ENCODE measurements at regions not wholly inside any gene's neighbourhood (a gene's known extent, or its start where the extent isn't known, plus 50 kb on each side); places are given as distances from the start of the nearest gene placed in this dataset.

GRCh38 chr12:61915420-61915819, 344.8 kb upstream of the USP15 start:
- Mint-ChIP-seq H3K9me3 (no peaks in the 10 kb centered on the region), H3K27me3 (ENCODE audit: low read depth) (no peaks in the 10 kb centered on the region), H3K27ac (no peak overlapping the region), H3K4me1 (ENCODE audit: low read depth) (no peaks in the 10 kb centered on the region), H3K36me3 (ENCODE audit: low read depth) (no peaks in the 10 kb centered on the region), H3K4me3 (no peak overlapping the region)

DNA sequence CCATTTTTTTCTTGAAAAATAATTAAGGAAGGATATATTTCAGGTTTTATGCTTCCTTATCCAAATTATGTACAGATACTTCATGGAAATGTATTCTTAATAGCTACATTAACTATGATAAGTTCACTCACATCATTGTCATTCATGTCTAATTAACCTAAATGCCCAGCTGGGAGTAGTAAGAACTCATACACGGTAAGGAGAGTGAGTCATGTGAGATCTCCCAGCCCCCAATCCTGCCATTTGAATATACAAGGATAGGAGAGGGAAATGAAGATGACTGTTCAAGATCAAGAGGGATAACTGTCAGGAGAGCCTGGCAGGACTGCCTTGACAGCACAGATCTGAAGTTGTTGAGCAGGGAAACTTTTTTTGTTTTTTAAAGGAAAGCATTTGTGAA, 343.4 kb upstream of the USP15 start:
- Mint-ChIP-seq H3K4me3 (no peak overlapping the region), H3K9me3 (no peaks in the 10 kb centered on the region), H3K27me3 (ENCODE audit: low read depth) (no peaks in the 10 kb centered on the region), H3K4me1 (ENCODE audit: low read depth) (no peaks in the 10 kb centered on the region), H3K27ac (no peak overlapping the region), H3K36me3 (ENCODE audit: low read depth) (no peaks in the 10 kb centered on the region)

DNA sequence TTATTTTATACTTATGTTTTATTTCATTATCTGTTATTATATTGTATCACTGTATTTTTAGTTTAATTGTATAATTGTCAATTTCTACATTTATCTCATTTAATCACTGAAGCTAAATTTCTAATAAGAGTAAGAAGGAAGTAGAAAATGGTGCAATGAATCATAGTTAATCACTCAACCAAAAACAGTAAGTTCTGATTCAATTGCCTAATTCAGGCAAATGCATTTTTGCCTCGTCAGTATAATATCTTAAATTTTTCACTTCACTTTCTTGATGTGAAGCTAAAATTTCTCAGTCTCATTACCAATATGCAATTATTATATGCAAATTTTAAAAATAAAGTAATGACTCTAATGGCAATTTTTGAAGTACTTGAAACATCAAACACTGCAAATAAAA, 340.5 kb upstream of the USP15 start:
- no peak overlapping the region for H3K4me3 Mint-ChIP-seq
- no peaks in the 10 kb centered on the region for H3K36me3 Mint-ChIP-seq (ENCODE audit: low read depth)
- peaks cover 4% of the 10 kb centered on the region for H3K9me3 Mint-ChIP-seq
- H3K4me1 Mint-ChIP-seq (ENCODE audit: low read depth) = no peaks in the 10 kb centered on the region
- H3K27me3 Mint-ChIP-seq (ENCODE audit: low read depth) = no peaks in the 10 kb centered on the region
- no peak overlapping the region for H3K27ac Mint-ChIP-seq

- no peak overlapping the region for H3K4me3 Mint-ChIP-seq
- H3K4me1 Mint-ChIP-seq (ENCODE audit: low read depth) = no peaks in the 10 kb centered on the region
- H3K36me3 Mint-ChIP-seq (ENCODE audit: low read depth) = no peaks in the 10 kb centered on the region
- no peak overlapping the region for H3K27ac Mint-ChIP-seq
- peaks cover 6% of the 10 kb centered on the region for H3K9me3 Mint-ChIP-seq
- no peaks in the 10 kb centered on the region for H3K27me3 Mint-ChIP-seq (ENCODE audit: low read depth)
These were observed 340.0 kb upstream of the USP15 start for GRCh38 chr12:61920230-61920629.

- Mint-ChIP-seq H3K27ac (no peak overlapping the region), H3K4me1 (ENCODE audit: low read depth) (no peaks in the 10 kb centered on the region), H3K4me3 (no peak overlapping the region), H3K36me3 (ENCODE audit: low read depth) (no peaks in the 10 kb centered on the region), H3K27me3 (ENCODE audit: low read depth) (no peaks in the 10 kb centered on the region), H3K9me3 (peaks cover 9% of the 10 kb centered on the region)
These were observed 337.1 kb upstream of the USP15 start for GRCh38 chr12:61923152-61923551.

DNA sequence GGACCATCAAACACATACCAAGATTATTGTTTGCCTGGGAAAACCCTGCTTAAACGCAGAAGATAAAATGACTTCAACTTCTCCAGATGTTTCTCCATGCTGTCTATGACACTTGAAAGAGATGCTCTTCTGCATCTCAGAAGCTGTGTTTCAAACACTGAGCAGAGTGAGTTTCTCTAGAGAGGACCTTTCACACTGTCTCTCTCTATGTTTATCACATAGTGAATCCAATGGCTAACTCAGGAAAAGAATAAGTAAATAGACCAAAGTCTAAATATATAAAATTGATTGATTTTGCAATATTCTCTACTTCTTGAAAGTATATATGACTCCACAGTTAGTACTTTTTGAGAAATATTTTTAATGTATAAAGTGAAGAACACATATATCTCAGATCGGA, 325.6 kb upstream of the USP15 start:
- Mint-ChIP-seq H3K9me3 (no peaks in the 10 kb centered on the region), H3K4me1 (ENCODE audit: low read depth) (no peaks in the 10 kb centered on the region), H3K27ac (no peak overlapping the region), H3K27me3 (ENCODE audit: low read depth) (no peaks in the 10 kb centered on the region), H3K4me3 (no peak overlapping the region), H3K36me3 (ENCODE audit: low read depth) (no peaks in the 10 kb centered on the region)

DNA sequence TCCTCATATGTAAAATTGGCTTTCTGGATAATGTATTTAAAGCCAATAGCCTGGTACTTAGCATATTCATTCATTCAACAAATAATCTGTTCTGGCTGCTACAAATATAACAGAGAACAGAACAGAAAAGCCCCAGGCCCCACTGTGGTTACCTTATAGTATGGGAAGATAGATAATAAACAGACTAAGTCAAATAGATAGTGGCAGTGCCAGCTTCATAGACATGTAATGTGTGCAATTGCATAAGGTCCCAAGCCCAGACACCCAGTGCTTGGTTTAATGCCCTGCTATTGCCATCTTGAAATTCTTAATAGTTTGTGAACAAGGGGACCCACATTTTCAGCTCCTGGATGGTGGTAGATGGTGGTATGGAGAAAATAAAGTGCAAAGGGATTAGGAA, 320.2 kb upstream of the USP15 start:
- no peak overlapping the region for H3K27ac Mint-ChIP-seq
- H3K36me3 Mint-ChIP-seq (ENCODE audit: low read depth) = no peaks in the 10 kb centered on the region
- H3K4me1 Mint-ChIP-seq (ENCODE audit: low read depth) = no peaks in the 10 kb centered on the region
- H3K4me3 Mint-ChIP-seq = no peak overlapping the region
- H3K27me3 Mint-ChIP-seq (ENCODE audit: low read depth) = no peaks in the 10 kb centered on the region
- H3K9me3 Mint-ChIP-seq = peaks cover 3% of the 10 kb centered on the region

DNA sequence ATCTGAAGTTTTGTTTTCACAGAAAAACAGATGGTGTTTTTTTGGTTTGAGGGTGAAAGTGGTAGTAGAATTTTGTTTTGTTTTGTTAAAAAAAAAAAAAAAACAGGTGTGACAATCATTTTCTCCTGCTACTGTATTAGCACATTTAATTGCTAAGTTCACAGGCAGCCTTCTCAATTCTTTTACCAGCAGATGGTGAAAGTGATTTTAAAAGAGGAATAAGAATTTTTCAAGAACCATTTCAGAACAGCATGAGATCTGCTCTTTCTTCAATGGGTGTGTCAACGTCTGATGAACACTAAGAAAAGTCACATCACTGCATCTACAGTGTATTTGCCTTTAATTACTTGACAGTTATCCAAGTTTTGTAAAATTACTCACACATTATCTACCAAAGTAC, 303.7 kb upstream of the USP15 start:
- no peaks in the 10 kb centered on the region for H3K36me3 Mint-ChIP-seq (ENCODE audit: low read depth)
- H3K9me3 Mint-ChIP-seq = no peaks in the 10 kb centered on the region
- no peak overlapping the region for H3K4me3 Mint-ChIP-seq
- H3K4me1 Mint-ChIP-seq (ENCODE audit: low read depth) = no peaks in the 10 kb centered on the region
- H3K27ac Mint-ChIP-seq = no peak overlapping the region
- H3K27me3 Mint-ChIP-seq (ENCODE audit: low read depth) = no peaks in the 10 kb centered on the region

DNA sequence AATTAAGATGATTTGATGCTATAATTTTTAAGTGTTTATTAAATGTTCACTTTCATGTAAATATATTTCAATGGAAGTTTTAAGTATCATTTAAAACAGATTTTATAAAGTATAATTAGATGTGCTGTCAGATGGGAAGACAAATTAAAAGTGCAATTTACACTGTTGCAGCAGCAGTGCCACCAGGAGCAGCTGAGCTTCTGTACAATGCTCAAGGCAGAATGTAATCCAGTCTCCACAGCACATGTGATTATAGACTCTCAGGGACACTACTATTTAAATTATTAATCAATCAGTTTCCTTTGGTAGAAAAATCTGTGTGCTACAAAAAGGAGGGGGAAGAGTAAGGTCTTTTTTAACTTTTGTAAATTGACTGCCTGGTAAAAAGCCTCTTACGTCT, 285.7 kb upstream of the USP15 start:
- no peak overlapping the region for H3K27ac Mint-ChIP-seq
- H3K4me1 Mint-ChIP-seq (ENCODE audit: low read depth) = no peaks in the 10 kb centered on the region
- H3K27me3 Mint-ChIP-seq (ENCODE audit: low read depth) = no peaks in the 10 kb centered on the region
- H3K4me3 Mint-ChIP-seq = no peak overlapping the region
- peaks cover 7% of the 10 kb centered on the region for H3K9me3 Mint-ChIP-seq
- H3K36me3 Mint-ChIP-seq (ENCODE audit: low read depth) = no peaks in the 10 kb centered on the region

GRCh38 chr12:61985830-61986229, 274.4 kb upstream of the USP15 start:
- Mint-ChIP-seq H3K27me3 (ENCODE audit: low read depth) (no peaks in the 10 kb centered on the region), H3K9me3 (no peaks in the 10 kb centered on the region), H3K27ac (no peak overlapping the region), H3K4me3 (no peak overlapping the region), H3K36me3 (ENCODE audit: low read depth) (no peaks in the 10 kb centered on the region), H3K4me1 (ENCODE audit: low read depth) (no peaks in the 10 kb centered on the region)

DNA sequence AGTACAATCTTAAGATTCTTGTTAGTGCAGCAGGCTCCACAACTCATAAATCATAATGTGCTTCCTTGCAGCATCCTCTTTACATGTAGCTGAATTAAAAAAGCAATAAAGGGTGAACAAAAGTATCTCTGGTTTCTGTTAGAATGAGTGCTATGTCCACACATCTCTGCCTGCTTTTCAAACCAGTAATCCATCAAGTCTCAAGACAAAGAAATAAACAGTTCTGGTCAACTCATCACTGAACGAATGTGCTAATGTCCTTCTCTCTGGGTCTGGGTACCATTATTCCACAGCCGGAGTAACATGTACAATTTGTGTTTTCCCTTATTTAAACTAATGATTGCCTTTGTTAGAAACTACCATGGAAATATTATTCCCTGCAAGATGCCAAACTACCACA, 273.0 kb upstream of the USP15 start:
- Mint-ChIP-seq H3K4me3 (no peak overlapping the region), H3K27me3 (ENCODE audit: low read depth) (no peaks in the 10 kb centered on the region), H3K4me1 (ENCODE audit: low read depth) (no peaks in the 10 kb centered on the region), H3K9me3 (no peaks in the 10 kb centered on the region), H3K27ac (no peak overlapping the region), H3K36me3 (ENCODE audit: low read depth) (no peaks in the 10 kb centered on the region)

DNA sequence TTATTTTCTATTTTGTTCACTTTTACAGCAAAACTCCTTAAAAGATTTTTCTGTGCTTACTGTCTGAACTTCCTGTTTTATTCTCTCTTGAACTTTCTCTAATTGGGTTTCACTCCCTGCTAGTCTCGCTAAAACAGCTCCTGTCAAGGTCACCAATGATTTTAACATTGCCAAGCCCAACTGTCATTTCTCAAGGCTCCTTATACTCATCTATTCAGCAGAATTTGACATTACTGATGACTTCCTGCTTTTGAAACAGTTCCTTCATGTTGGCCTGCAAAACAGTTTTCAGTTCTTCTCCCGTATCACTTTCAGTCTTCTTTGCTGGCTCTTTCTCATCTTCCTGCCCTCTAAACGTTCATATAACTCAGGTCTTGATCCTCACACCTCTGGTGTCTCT, 268.5 kb upstream of the USP15 start:
- Mint-ChIP-seq H3K27me3 (ENCODE audit: low read depth) (no peaks in the 10 kb centered on the region), H3K27ac (no peak overlapping the region), H3K9me3 (no peaks in the 10 kb centered on the region), H3K36me3 (ENCODE audit: low read depth) (no peaks in the 10 kb centered on the region), H3K4me3 (no peak overlapping the region), H3K4me1 (ENCODE audit: low read depth) (no peaks in the 10 kb centered on the region)

- no peaks in the 10 kb centered on the region for H3K9me3 Mint-ChIP-seq
- H3K27me3 Mint-ChIP-seq (ENCODE audit: low read depth) = peaks cover 5% of the 10 kb centered on the region
- no peak overlapping the region for H3K27ac Mint-ChIP-seq
- H3K36me3 Mint-ChIP-seq (ENCODE audit: low read depth) = no peaks in the 10 kb centered on the region
- H3K4me1 Mint-ChIP-seq (ENCODE audit: low read depth) = no peaks in the 10 kb centered on the region
- no peak overlapping the region for H3K4me3 Mint-ChIP-seq
These were observed 266.4 kb upstream of the USP15 start for GRCh38 chr12:61993734-61994345.

GRCh38 chr12:61996717-61997116, 263.5 kb upstream of the USP15 start:
- peaks cover 5% of the 10 kb centered on the region for H3K27me3 Mint-ChIP-seq (ENCODE audit: low read depth)
- H3K4me3 Mint-ChIP-seq = no peak overlapping the region
- H3K36me3 Mint-ChIP-seq (ENCODE audit: low read depth) = no peaks in the 10 kb centered on the region
- H3K4me1 Mint-ChIP-seq (ENCODE audit: low read depth) = no peaks in the 10 kb centered on the region
- no peaks in the 10 kb centered on the region for H3K9me3 Mint-ChIP-seq
- H3K27ac Mint-ChIP-seq = no peak overlapping the region

DNA sequence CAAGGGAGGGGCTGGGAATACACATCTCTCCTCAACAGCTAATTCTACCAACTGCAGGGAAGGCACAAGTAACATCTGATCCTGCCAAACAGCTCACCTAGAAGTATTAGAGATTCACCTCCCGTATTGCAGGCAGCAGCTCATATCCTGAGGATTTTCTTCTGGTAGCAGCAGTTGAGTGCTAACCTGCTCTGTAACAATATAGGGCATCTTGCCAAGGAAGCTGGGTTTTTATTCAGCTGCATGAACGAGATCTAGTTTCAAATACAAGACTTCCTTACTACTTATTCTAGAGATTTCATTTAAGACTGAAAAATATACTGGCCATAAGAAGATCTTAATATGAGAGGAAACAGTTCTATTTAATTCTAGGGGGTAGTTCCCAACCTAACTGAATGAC, 261.4 kb upstream of the USP15 start:
- no peak overlapping the region for H3K27ac Mint-ChIP-seq
- H3K36me3 Mint-ChIP-seq (ENCODE audit: low read depth) = no peaks in the 10 kb centered on the region
- peaks cover 5% of the 10 kb centered on the region for H3K27me3 Mint-ChIP-seq (ENCODE audit: low read depth)
- H3K9me3 Mint-ChIP-seq = no peaks in the 10 kb centered on the region
- no peak overlapping the region for H3K4me3 Mint-ChIP-seq
- H3K4me1 Mint-ChIP-seq (ENCODE audit: low read depth) = no peaks in the 10 kb centered on the region

GRCh38 chr12:61999311-61999710, 260.9 kb upstream of the USP15 start:
- Mint-ChIP-seq H3K36me3 (ENCODE audit: low read depth) (no peaks in the 10 kb centered on the region), H3K27me3 (ENCODE audit: low read depth) (peaks cover 5% of the 10 kb centered on the region), H3K9me3 (no peaks in the 10 kb centered on the region), H3K4me1 (ENCODE audit: low read depth) (no peaks in the 10 kb centered on the region), H3K27ac (no peak overlapping the region), H3K4me3 (no peak overlapping the region)
